SH-SY5Y (cell line): ENCODE measurements at regions not wholly inside any gene's neighbourhood (a gene's known extent, or its start where the extent isn't known, plus 50 kb on each side); places are given as distances from the start of the nearest gene placed in this dataset.

ENCODE experiments used
- GATA2 ChIP-seq: IDR thresholded peaks from 2 replicates; pipeline ENCODE4 v1.6.1; 2011; ENCODE audit warnings: mild to moderate bottlenecking, low read depth, low read length
- GATA3 ChIP-seq: IDR thresholded peaks from 2 replicates; pipeline ENCODE4 v1.6.1; 2011; ENCODE audit warnings: low read depth, mild to moderate bottlenecking, low read length, moderate library complexity

DNA sequence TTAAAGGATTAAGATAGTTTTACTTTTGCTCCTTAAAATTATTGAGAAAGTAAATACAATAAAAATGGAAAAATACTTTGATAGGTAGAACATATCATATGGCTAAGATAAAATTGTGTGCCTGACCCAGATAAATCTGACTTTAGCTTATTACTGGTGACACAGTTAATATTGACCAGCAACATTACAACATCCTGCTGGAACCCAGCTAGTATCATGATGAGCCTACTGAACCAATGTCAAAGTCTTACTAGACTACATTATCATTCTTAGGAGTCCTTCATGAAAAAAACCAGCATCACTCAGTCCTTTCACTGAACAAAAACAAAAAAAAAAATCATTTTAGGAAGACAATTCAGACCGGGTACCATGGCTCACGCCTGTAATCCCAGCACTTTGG is 164.8 kb upstream of the CDK1 start:
- TF ChIP-seq GATA3, result no peak
- TF ChIP-seq GATA2, result no peak
